KBM-7 (cell line): ENCODE measurements at regions not wholly inside any gene's neighbourhood (a gene's known extent, or its start where the extent isn't known, plus 50 kb on each side); places are given as distances from the start of the nearest gene placed in this dataset.
"Not testable (repeated sequence)": the region's sequence is repeated elsewhere in the genome, so short reads cannot be mapped to it uniquely, and the experiment has no call there.

Source experiments
- DNase-seq: peaks from one replicate; pipeline ENCODE4 v3.0.0-alpha.2; 2015
- in situ Hi-C: fragments of 300-500 bp; cut with MboI; formaldehyde crosslinking; loops from 2 replicates; pipeline ENCODE4 v1.14.3; 2020; ENCODE audit warnings: low sequenced_read_pairs, low pct_unique_long_range_greater_than_20kb, mixed read lengths

DNA sequence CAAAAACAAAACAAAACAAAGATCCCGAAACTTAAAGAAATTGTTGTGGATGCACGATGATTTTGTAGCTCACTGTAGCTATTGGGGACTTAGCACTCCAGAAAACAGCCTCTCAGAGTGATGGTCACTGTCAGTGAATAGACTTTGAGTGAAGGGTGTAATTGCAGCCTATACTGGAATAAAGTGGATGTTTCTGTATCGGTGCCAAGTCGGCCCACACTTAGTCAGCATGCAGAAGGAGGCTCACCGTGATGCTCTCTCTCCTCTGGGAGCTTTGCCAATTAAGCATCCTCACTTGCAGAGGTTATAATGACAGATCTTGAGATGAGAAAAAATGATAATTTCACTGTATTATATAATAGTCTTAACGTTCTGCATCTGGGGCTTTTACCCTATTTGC, 67.5 kb upstream of the SEC22B start:
- in situ Hi-C loops, result not testable (repeated sequence)

GRCh38 chr1:120242582-120242981, 66.3 kb upstream of the SEC22B start:
- DNase-seq, in situ Hi-C loops: not testable (repeated sequence)

More for the DNA sequence above, 67.5 kb upstream of the SEC22B start:
- not testable (repeated sequence) for DNase-seq

DNA sequence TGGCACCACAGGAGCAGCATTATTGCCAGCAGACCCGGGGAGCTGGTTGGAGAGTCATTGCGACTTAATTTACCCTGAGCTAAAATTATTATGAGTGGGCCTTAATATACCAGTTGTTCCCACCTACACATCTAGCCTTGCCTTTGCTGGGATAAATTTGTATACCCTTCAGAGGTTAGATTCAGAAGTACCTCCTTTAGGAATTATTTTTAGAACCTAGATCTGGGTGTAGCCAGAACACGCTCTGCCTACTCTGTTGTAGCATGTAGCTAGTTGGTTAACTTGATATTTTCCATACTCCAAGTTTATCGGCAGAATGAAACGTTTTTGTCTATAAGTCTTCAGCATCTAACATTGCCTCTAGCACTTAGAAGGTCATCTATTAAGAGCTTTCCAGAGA, 65.5 kb upstream of the SEC22B start:
- DNase-seq, in situ Hi-C loops: not testable (repeated sequence)

- DNase-seq, in situ Hi-C loops: not testable (repeated sequence)
Measured at GRCh38 chr1:120240181-120240580, 63.9 kb upstream of the SEC22B start.

DNA sequence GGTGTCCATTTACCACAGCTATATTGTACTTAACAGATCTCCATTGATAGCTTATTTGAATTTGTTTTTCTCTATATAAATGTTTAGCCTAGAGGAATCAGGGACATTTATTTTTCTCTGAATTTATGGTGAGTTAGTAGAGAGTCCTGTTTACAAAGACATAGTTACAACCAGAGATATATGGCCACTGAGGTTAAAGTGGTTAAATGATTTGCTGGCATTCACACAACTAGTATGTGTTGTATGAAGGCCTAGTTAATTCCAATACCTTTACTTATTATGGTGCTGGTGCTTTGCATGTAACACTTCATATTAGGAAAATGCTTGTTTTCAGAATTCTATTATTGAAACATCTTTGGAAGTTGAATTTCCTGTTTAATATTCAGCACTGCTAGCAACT, 63.0 kb upstream of the SEC22B start:
- in situ Hi-C loops, DNase-seq: not testable (repeated sequence)

DNA sequence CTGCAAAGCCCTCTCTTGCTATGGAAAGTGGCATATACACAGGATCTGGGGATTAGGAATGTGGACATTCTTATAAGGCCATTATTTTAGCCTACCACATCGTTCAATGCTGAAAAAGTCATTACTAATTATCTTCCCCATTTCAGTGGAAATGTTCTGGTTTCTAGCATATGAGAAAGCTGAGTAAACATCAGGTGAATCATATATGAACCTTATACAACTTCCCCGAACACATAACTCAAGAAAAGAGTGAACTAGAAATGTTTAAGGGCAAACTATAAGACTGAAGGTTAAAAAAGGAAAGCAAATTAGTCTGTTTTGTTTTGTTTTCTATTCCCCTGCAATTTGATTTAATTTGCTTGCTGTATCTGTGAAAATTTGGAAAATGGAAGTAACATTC, 62.5 kb upstream of the SEC22B start:
- DNase-seq, in situ Hi-C loops: not testable (repeated sequence)

DNA sequence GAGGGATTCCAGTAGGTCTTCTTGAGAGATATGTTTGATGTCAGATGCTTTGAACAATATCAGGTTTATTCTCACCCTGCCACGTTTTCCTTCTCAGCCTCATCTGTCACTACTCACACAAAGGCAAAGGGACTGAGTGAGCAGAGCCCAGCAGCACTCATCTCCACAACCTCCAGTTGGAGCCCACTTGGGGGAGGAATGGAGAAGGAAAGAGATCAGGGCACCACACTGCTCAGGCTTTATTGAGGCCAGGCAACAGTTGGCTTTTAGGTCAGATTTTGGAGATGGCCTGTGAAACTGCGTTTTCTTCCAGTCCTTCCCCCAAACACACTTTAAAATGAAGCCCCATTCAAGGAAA, 57.3 kb upstream of the SEC22B start:
- DNase-seq, in situ Hi-C loops: not testable (repeated sequence)

DNA sequence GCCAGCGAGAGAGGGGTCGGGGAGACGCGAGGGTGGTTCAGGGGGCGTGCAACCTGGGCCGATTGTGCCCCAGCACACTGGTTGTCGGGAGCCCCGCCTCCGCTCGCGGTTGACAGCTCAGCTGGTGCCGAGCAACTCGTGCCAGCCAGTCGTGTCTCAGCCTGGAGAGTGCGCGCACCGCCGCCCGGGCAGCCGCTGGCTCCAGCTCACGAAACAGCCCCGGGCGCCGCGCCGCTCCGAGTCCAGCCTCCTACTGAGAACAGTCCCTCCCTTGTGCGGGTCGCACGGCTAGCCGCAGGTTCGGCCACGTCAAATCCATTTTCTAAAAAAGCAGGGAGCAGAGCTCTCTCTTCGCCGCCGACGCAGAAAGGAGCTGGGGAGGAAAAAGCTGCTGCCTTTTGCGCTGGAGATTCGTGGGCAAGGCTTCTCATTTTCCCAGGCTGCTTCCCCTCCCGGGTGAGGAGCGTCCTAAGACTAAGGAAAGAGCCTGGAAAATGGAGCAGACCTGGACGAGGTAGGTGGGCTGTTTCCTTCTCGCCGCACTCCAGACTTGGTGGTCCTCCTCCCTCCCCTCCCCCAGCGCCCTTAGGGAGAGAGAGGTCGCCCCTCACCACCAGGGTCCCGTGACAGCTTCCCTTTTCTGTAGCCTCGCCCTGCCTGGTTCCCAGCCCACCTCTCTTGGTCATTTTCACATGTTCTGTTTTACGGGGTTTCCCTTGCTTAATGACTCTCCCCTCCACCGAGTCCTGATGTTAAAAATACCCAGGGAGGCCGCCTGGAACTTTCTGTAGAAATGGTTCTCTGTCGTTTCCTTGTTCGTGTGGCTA, 56.7 kb upstream of the SEC22B start:
- DNase-seq, in situ Hi-C loops: not testable (repeated sequence)

GRCh38 chr1:120229835-120230234, 53.5 kb upstream of the SEC22B start:
- DNase-seq, in situ Hi-C loops: not testable (repeated sequence)
